Type B pancreatic cell (in vitro differentiated cells): ENCODE measurements at regions not wholly inside any gene's neighbourhood (a gene's known extent, or its start where the extent isn't known, plus 50 kb on each side); places are given as distances from the start of the nearest gene placed in this dataset.

Source experiments
- DNase-seq: peaks from one replicate; pipeline ENCODE4 v3.0.0; 2021; ENCODE audit warnings: mixed read lengths; ENCODE audit not compliant: unreplicated experiment; ENCODE audit errors: extremely low spot score
- H3K27ac Mint-ChIP-seq: 2 replicates; pipeline ENCODE4 v1.8.0; 2021; ENCODE audit warnings: mild to moderate bottlenecking, mixed read lengths
- H3K27me3 Mint-ChIP-seq: 2 replicates; pipeline ENCODE4 v1.8.0; 2021; ENCODE audit warnings: mixed read lengths
- H3K36me3 Mint-ChIP-seq: 2 replicates; pipeline ENCODE4 v1.8.0; 2021; ENCODE audit warnings: mixed read lengths
- H3K4me1 Mint-ChIP-seq: one replicate; pipeline ENCODE4 v1.8.0; 2021; ENCODE audit warnings: mixed read lengths; ENCODE audit not compliant: unreplicated experiment
- H3K4me3 Mint-ChIP-seq: 2 replicates; pipeline ENCODE4 v1.8.0; 2021; ENCODE audit warnings: mild to moderate bottlenecking, mixed read lengths
- H3K9me3 Mint-ChIP-seq: 2 replicates; pipeline ENCODE4 v1.8.0; 2021; ENCODE audit warnings: mixed read lengths
- TF ChIP-seq, protein P1 (sequence below): fragments of 200-600 bp; sonication (generic); conservative IDR thresholded peaks from 2 replicates; pipeline ENCODE4 v1.5.0; 2021; ENCODE audit warnings: antibody characterized with exemption, mild to moderate bottlenecking

- Mint-ChIP-seq H3K36me3 (no peaks in the 10 kb centered on the region), H3K9me3 (no peaks in the 10 kb centered on the region), H3K27ac (peak overlapping the region; percentile 100), H3K4me3 (no peak overlapping the region), H3K27me3 (peaks cover 2% of the 10 kb centered on the region), H3K4me1 (peaks cover 4% of the 10 kb centered on the region)
- TF ChIP-seq, protein P1, sequence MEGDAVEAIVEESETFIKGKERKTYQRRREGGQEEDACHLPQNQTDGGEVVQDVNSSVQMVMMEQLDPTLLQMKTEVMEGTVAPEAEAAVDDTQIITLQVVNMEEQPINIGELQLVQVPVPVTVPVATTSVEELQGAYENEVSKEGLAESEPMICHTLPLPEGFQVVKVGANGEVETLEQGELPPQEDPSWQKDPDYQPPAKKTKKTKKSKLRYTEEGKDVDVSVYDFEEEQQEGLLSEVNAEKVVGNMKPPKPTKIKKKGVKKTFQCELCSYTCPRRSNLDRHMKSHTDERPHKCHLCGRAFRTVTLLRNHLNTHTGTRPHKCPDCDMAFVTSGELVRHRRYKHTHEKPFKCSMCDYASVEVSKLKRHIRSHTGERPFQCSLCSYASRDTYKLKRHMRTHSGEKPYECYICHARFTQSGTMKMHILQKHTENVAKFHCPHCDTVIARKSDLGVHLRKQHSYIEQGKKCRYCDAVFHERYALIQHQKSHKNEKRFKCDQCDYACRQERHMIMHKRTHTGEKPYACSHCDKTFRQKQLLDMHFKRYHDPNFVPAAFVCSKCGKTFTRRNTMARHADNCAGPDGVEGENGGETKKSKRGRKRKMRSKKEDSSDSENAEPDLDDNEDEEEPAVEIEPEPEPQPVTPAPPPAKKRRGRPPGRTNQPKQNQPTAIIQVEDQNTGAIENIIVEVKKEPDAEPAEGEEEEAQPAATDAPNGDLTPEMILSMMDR, result no peak
- no peak for DNase-seq
These were observed 86.4 kb upstream of the SORBS2 start for GRCh38 chr4:185898413-185898812.

- Mint-ChIP-seq H3K27ac (no peak overlapping the region), H3K4me1 (peaks cover 4% of the 10 kb centered on the region), H3K27me3 (peaks cover 2% of the 10 kb centered on the region), H3K9me3 (no peaks in the 10 kb centered on the region), H3K36me3 (no peaks in the 10 kb centered on the region), H3K4me3 (no peak overlapping the region)
- TF ChIP-seq, protein P1, result no peak
- no peak for DNase-seq
These were observed 87.8 kb upstream of the SORBS2 start for GRCh38 chr4:185899833-185900232.

GRCh38 chr4:185902654-185903053 lies 90.7 kb upstream of the SORBS2 start:
- Mint-ChIP-seq H3K36me3 (no peaks in the 10 kb centered on the region), H3K27ac (no peak overlapping the region), H3K27me3 (peaks cover 2% of the 10 kb centered on the region), H3K4me1 (no peaks in the 10 kb centered on the region), H3K9me3 (no peaks in the 10 kb centered on the region), H3K4me3 (no peak overlapping the region)
- DNase-seq, result no peak
- TF ChIP-seq, protein P1, result no peak

DNA sequence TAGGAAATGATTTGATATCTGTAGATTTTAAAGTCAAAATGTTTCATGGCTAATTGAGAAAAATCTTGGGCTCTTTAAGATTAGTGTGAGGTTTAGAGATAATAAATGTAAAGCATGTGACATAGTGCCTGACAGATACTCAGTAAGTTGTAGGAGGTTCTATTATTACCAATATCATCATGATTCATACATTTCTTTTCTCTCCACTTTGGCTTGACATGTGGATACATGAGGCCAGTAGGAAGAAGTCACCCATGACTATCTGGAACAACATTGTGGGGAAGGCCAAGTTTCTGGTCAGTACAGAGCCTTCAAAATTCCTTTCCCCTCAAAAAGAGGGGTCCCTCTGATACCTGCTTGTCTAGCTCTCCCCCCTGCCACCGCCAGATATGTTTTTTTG lies 91.2 kb upstream of the SORBS2 start:
- H3K4me3 Mint-ChIP-seq, result no peak overlapping the region
- TF ChIP-seq, protein P1, result no peak
- H3K4me1 Mint-ChIP-seq, result no peaks in the 10 kb centered on the region
- no peak for DNase-seq
- H3K9me3 Mint-ChIP-seq, result no peaks in the 10 kb centered on the region
- no peak overlapping the region for H3K27ac Mint-ChIP-seq
- H3K27me3 Mint-ChIP-seq, result peaks cover 2% of the 10 kb centered on the region
- no peaks in the 10 kb centered on the region for H3K36me3 Mint-ChIP-seq

DNA sequence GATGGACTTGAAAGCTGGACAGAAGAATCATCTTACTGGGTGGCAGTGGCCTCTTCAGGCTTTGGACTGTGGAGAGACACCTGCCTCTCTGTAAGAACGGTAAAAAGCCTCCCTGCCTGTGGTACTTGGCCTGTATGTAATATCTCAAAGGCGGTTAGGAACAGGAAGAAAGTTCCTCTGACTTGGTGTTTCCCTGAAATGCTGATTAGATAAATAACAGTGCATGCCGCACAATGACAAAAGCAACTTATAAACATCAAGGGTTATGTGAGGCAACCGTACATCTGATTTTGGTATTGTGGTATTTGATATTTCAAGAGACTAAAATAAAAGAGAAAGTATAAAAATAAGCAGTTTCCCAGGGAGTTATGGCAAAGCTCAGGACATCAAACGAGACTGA lies 92.4 kb upstream of the SORBS2 start:
- Mint-ChIP-seq H3K9me3 (no peaks in the 10 kb centered on the region), H3K4me3 (no peak overlapping the region)

More for the DNA sequence above, 92.4 kb upstream of the SORBS2 start:
- no peaks in the 10 kb centered on the region for H3K4me1 Mint-ChIP-seq
- DNase-seq, result no peak
- TF ChIP-seq, protein P1, result no peak
- no peaks in the 10 kb centered on the region for H3K36me3 Mint-ChIP-seq
- no peaks in the 10 kb centered on the region for H3K27me3 Mint-ChIP-seq
- H3K27ac Mint-ChIP-seq, result no peak overlapping the region
